GM06990 (cell line): ENCODE measurements at regions not wholly inside any gene's neighbourhood (a gene's known extent, or its start where the extent isn't known, plus 50 kb on each side); places are given as distances from the start of the nearest gene placed in this dataset.

ENCODE experiments used
- DNase-seq: peaks from one replicate; pipeline ENCODE4 v3.0.0-alpha.2; 2011; ENCODE audit not compliant: insufficient read length; ENCODE audit errors: extremely low read depth
- H3K27me3 ChIP-seq: replicated peaks from 2 replicates; pipeline ENCODE4 v1.6.0; 2011; ENCODE audit warnings: low read length; ENCODE audit not compliant: control insufficient read depth, insufficient read depth
- H3K36me3 ChIP-seq: 2 replicates; pipeline ENCODE4 v1.5.1; 2011; ENCODE audit warnings: low read length; ENCODE audit not compliant: control insufficient read depth, insufficient read depth
- H3K4me3 ChIP-seq: replicated peaks from 2 replicates; pipeline ENCODE4 v1.5.1; 2011; ENCODE audit warnings: low read depth, mild to moderate bottlenecking, control low read depth, low read length
- CTCF ChIP-seq: IDR thresholded peaks from 2 replicates; pipeline ENCODE4 v1.5.1; 2011; ENCODE audit warnings: low read length, control low read depth, mild to moderate bottlenecking, inconsistent platforms; ENCODE audit not compliant: insufficient read depth, poor library complexity, severe bottlenecking

DNA sequence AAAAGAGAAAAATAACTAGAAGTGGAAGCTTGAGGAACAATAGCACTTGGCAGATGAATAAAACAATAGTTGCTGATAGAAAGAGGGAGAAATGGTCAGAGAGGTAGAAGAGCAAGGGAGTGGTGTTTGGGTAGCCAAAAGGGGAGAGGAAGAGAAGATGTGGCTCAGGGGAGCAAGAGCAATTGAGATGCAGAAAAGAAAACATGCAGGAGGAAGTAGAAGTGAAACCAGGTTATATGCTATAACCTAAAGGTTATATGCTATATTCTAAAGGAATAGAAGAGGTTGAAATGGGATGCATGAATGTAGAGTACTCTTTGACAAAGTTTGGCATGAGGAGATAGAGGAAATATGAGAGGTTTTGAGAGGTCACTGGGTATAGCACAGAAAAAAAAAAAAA is 759.5 kb downstream of the SATB2 start:
- no peak for DNase-seq
- TF ChIP-seq CTCF, result no peak
- no peaks in the 10 kb centered on the region for H3K36me3 ChIP-seq

DNA sequence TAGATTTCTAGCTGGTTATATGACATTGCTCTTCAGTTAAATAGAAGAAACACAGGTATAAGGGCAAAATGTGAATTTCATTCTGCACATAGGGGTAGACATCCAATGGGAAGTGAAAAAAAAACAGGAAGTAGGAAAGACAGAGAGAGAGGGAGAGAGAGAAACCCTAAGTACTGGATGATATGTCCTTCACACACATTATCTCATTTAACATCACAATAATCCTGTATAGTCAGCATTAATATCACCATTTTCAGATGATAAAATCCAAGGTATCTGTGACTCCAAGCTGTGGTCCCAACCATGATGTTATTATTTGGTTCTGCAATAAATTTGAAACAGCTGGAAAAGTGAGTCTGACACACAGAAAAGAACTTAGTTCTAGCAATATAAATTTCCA is 759.9 kb downstream of the SATB2 start:
- no peak for DNase-seq
- no peak for TF ChIP-seq CTCF
- no peaks in the 10 kb centered on the region for H3K36me3 ChIP-seq
- no peak overlapping the region for H3K4me3 ChIP-seq
- H3K27me3 ChIP-seq, result no peaks in the 10 kb centered on the region; the same call in 1 of the 2 replicates

More for the DNA sequence above, 759.5 kb downstream of the SATB2 start:
- Histone ChIP-seq H3K27me3 (no peaks in the 10 kb centered on the region; the same call in 1 of the 2 replicates), H3K4me3 (no peak overlapping the region)

GRCh38 chr2:198697218-198697617 is 760.5 kb downstream of the SATB2 start:
- H3K27me3 ChIP-seq, result no peaks in the 10 kb centered on the region; the same call in 1 of the 2 replicates
- TF ChIP-seq CTCF, result no peak
- DNase-seq, result no peak
- no peak overlapping the region for H3K4me3 ChIP-seq
- H3K36me3 ChIP-seq, result no peaks in the 10 kb centered on the region

- TF ChIP-seq CTCF, result no peak
- no peak for DNase-seq
- Histone ChIP-seq H3K36me3 (no peaks in the 10 kb centered on the region), H3K27me3 (no peaks in the 10 kb centered on the region), H3K4me3 (no peak overlapping the region)
Measured at GRCh38 chr2:198695879-198696278, 761.9 kb downstream of the SATB2 start.

DNA sequence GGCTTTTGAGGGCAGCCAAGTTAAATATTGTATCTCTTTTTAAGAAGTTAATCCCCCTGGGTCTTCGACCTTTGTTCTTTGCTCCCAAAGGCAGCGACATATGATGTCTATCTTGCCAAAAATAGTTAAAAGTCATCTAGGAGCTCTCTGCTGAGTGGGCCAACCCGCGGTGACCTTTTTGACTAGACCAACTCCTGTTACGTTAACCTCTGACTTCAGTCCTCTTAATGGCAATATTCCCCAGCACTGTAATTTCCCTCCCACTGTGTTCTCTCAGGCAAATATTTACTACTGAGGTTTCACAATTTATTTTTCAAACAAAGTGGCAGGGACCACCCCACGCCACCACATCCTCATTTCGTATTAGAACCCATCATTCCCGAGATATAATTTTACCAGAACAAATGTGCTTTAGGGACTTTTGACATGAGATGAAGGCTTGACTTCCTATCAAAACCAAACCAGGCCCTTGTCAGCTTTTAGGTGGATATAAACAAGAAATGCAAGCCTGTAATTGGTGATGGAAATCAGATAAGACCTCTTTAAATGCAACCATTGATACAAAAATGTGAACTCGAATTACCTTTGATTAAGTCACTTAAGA is 764.7 kb downstream of the SATB2 start:
- H3K27me3 ChIP-seq, result no peaks in the 10 kb centered on the region
- DNase-seq, result no peak
- TF ChIP-seq CTCF, result no peak
- H3K36me3 ChIP-seq, result no peaks in the 10 kb centered on the region
- H3K4me3 ChIP-seq, result no peak overlapping the region

DNA sequence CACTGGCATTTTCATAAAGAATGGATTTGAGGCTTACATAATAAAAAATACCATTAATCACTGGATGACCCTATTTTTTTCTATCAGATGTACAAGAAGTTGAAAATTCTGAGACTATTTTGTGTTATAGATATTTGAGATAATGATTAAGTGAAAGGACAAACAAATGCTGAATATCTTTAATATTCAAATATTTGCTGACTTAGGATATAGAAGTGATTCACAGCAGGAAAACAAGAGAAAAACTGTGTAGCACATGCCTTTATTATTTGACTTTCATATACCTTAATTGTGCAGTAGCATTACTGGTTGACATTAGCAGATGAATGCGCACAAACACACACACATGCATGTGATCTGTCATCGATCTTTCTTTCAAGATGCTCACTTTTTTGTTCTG is 766.5 kb downstream of the SATB2 start:
- TF ChIP-seq CTCF, result no peak
- Histone ChIP-seq H3K4me3 (no peak overlapping the region), H3K27me3 (no peaks in the 10 kb centered on the region), H3K36me3 (no peaks in the 10 kb centered on the region)
- DNase-seq, result no peak
